Panc1 (cell line): ENCODE measurements at regions not wholly inside any gene's neighbourhood (a gene's known extent, or its start where the extent isn't known, plus 50 kb on each side); places are given as distances from the start of the nearest gene placed in this dataset.
A peak's percentile ranks its signal among the peaks of the same experiment; 100 is the strongest.

Source experiments
- ATAC-seq: fragments of 200-7000 bp; cut with Tn5 transposase; 2 replicates; pipeline ENCODE4 v1.9.1; 2020; ENCODE audit warnings: mild to moderate bottlenecking, moderate library complexity
- BruUV-seq: library from RNA; stranded (reverse); fragments of 400-500 nt; replicated peaks from 2 replicates; lab custom pipeline; 2021; lab: Mats Ljungman, UMichigan
- CTCF ChIA-PET: fragments of 300-600 bp; sonication (Branson Sonifier 250); formaldehyde crosslinking; loops from one replicate; lab custom pipeline; 2022; ENCODE audit warnings: antibody characterized with exemption; lab: Charles Lee
- POLR2A ChIA-PET: fragments of 300-600 bp; sonication (Branson Sonifier 250); formaldehyde crosslinking; loops from one replicate; lab custom pipeline; 2022; ENCODE audit warnings: antibody characterized with exemption; lab: Charles Lee
- DNase-seq: peaks from one replicate; pipeline ENCODE4 v3.0.0-alpha.2; 2010; ENCODE audit warnings: low read depth, low spot score
- H3K27ac ChIP-seq: 2 replicates; pipeline ENCODE4 v1.5.1; 2011; ENCODE audit warnings: mild to moderate bottlenecking, low read length, inconsistent platforms
- H3K27me3 ChIP-seq: fragments of 200-500 bp; sonication (Bioruptor generic); 2 replicates; pipeline ENCODE4 v1.6.0; 2014; ENCODE audit warnings: low read length, inconsistent platforms; ENCODE audit not compliant: control insufficient read depth, insufficient read depth
- H3K36me3 ChIP-seq: fragments of 200-500 bp; sonication (Bioruptor generic); 2 replicates; pipeline ENCODE4 v1.5.1; 2014; ENCODE audit warnings: inconsistent platforms, mild to moderate bottlenecking, low read length, moderate library complexity; ENCODE audit not compliant: control insufficient read depth, insufficient read depth
- H3K4me1 ChIP-seq: 2 replicates; pipeline ENCODE4 v1.5.1; 2011; ENCODE audit warnings: inconsistent platforms, mild to moderate bottlenecking, low read length, moderate library complexity; ENCODE audit not compliant: control insufficient read depth, insufficient read depth
- H3K4me3 ChIP-seq, 2 experiments: 2 replicates each; pipeline ENCODE4 v1.5.1; 2011 to 2012; ENCODE audit warnings: low read depth in 2 of 2, low read length in 2 of 2, mild to moderate bottlenecking in 2 of 2, inconsistent platforms in 1 of 2, moderate library complexity in 1 of 2
- H3K9me3 ChIP-seq: fragments of 200-500 bp; sonication (Bioruptor generic); 2 replicates; pipeline ENCODE4 v1.5.1; 2014; ENCODE audit warnings: low read depth, mild to moderate bottlenecking, inconsistent platforms, low read length, moderate library complexity; ENCODE audit not compliant: control insufficient read depth, insufficient read depth
- POLR2AphosphoS5 ChIP-seq: IDR thresholded peaks from 2 replicates; pipeline ENCODE4 v1.6.1; 2012; ENCODE audit warnings: mild to moderate bottlenecking, low read depth, low read length, moderate library complexity
- SIN3A ChIP-seq: IDR thresholded peaks from 2 replicates; pipeline ENCODE4 v1.6.1; 2012; ENCODE audit warnings: low read depth, mild to moderate bottlenecking, low read length, moderate library complexity, borderline replicate concordance; ENCODE audit not compliant: insufficient read depth
- TCF7L2 ChIP-seq: IDR thresholded peaks from 2 replicates; pipeline ENCODE4 v1.6.1; 2011; ENCODE audit warnings: mild to moderate bottlenecking, low read depth, low read length, inconsistent platforms
- in situ Hi-C: cut with HindIII; loops from 2 replicates; pipeline ENCODE4 v1.10.0; 2016; ENCODE audit warnings: low sequenced_read_pairs, low pct_unique_long_range_greater_than_20kb
- intact Hi-C: fragments of 100-400 bp; cut with micrococcal nuclease; formaldehyde crosslinking; loops from one replicate; pipeline ENCODE4 v1.10.0; 2022; ENCODE audit not compliant: unreplicated experiment
- TF ChIP-seq, protein P1 (sequence below): fragments of 450-650 bp; IDR thresholded peaks from 2 replicates; pipeline ENCODE4 v1.5.1; 2017; ENCODE audit warnings: mild to moderate bottlenecking
- TF ChIP-seq, protein P2 (sequence below), 2 experiments: IDR thresholded peaks; 2 replicates each; pipeline ENCODE4 v1.6.1; 2011 to 2012; ENCODE audit warnings: low read depth in 2 of 2, control low read depth in 1 of 2, low read length in 1 of 2, mild to moderate bottlenecking in 1 of 2, moderate library complexity in 1 of 2; ENCODE audit not compliant: insufficient read depth in 1 of 2

DNA sequence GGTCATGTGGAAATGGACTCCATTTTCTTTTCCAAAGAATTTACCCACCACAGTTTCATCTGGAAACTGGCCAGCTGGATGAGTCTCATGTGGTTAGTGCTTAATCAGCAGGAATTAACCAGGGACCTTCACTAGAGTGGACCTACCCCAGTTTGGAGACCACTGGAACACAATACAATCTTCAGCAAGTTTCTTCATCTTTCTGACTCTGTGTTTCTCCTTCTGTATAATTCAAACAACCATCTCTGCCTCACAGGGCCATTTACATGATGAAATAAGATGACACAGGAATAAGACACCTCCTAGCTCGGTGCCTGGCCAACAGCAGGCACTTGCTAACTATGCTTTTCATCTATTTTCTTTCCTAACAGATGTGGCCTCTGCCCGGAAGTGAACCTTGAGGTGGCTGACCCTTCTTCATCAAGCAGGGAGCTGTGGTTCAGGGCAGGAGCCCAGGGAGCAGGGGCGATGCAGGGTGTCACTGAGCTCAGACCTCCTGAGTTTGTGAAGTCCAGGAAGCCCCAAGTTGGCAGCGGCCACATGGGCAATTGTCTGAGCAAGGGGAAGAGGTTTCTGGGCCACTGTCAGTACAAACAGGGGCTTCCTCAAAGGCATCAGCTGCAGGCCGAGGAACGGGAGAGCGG lies 98.8 kb downstream of the SOD2 start:
- CTCF ChIA-PET: no interaction called here
- DNase-seq: peak; percentile 12
- Histone ChIP-seq H3K27ac (no peak overlapping the region), H3K4me1 (peaks cover 3% of the 10 kb centered on the region; the same call in 1 of the 2 replicates), H3K36me3 (no peaks in the 10 kb centered on the region), H3K27me3 (no peaks in the 10 kb centered on the region), H3K9me3 (no peaks in the 10 kb centered on the region), H3K4me3 (no peak overlapping the region)
- ATAC-seq: peak; percentile 29; the same call in 1 of the 2 replicates
- TF ChIP-seq SIN3A (no peak), POLR2AphosphoS5 (no peak), TCF7L2 (no peak)
- TF ChIP-seq, protein P1, sequence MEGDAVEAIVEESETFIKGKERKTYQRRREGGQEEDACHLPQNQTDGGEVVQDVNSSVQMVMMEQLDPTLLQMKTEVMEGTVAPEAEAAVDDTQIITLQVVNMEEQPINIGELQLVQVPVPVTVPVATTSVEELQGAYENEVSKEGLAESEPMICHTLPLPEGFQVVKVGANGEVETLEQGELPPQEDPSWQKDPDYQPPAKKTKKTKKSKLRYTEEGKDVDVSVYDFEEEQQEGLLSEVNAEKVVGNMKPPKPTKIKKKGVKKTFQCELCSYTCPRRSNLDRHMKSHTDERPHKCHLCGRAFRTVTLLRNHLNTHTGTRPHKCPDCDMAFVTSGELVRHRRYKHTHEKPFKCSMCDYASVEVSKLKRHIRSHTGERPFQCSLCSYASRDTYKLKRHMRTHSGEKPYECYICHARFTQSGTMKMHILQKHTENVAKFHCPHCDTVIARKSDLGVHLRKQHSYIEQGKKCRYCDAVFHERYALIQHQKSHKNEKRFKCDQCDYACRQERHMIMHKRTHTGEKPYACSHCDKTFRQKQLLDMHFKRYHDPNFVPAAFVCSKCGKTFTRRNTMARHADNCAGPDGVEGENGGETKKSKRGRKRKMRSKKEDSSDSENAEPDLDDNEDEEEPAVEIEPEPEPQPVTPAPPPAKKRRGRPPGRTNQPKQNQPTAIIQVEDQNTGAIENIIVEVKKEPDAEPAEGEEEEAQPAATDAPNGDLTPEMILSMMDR: no peak
- TF ChIP-seq, protein P2, sequence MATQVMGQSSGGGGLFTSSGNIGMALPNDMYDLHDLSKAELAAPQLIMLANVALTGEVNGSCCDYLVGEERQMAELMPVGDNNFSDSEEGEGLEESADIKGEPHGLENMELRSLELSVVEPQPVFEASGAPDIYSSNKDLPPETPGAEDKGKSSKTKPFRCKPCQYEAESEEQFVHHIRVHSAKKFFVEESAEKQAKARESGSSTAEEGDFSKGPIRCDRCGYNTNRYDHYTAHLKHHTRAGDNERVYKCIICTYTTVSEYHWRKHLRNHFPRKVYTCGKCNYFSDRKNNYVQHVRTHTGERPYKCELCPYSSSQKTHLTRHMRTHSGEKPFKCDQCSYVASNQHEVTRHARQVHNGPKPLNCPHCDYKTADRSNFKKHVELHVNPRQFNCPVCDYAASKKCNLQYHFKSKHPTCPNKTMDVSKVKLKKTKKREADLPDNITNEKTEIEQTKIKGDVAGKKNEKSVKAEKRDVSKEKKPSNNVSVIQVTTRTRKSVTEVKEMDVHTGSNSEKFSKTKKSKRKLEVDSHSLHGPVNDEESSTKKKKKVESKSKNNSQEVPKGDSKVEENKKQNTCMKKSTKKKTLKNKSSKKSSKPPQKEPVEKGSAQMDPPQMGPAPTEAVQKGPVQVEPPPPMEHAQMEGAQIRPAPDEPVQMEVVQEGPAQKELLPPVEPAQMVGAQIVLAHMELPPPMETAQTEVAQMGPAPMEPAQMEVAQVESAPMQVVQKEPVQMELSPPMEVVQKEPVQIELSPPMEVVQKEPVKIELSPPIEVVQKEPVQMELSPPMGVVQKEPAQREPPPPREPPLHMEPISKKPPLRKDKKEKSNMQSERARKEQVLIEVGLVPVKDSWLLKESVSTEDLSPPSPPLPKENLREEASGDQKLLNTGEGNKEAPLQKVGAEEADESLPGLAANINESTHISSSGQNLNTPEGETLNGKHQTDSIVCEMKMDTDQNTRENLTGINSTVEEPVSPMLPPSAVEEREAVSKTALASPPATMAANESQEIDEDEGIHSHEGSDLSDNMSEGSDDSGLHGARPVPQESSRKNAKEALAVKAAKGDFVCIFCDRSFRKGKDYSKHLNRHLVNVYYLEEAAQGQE (IDR thresholded peaks at IDR 0.05; ENCODE audit: insufficient read depth in 1 of 2, low read depth in 2 of 2, low read length in 1 of 2): no peak
- in situ Hi-C loops: no loop called here
- POLR2A ChIA-PET: no interaction called here
- intact Hi-C loops: no loop called here
- no TSS peak for BruUV-seq

DNA sequence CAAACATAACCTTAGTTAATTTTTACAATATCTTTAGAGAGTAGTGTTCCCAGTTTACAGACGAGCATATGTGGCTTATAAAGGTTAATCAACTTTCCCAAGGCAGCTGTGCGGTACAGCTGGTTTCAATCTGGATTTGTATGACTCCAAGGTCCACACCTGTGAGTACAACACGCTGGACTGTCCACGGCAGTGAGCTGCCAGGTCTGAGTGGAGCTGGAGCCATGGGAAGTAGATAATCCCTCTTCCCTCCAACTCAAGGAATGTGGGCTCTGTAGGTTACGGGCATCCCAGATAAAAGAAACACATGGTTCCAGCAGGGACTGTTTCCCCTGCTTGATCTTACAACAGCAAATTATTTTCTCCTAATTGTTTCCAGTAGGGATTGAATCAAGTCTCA lies 102.2 kb downstream of the SOD2 start:
- Histone ChIP-seq H3K27me3 (no peaks in the 10 kb centered on the region), H3K4me3 (no peak overlapping the region), H3K9me3 (no peaks in the 10 kb centered on the region), H3K27ac (no peak overlapping the region), H3K36me3 (no peaks in the 10 kb centered on the region), H3K4me1 (peaks cover 3% of the 10 kb centered on the region; the same call in 1 of the 2 replicates)
- DNase-seq (no peak), ATAC-seq (no peak)
- POLR2A ChIA-PET: no interaction called here
- TF ChIP-seq, protein P1: no peak
- TF ChIP-seq SIN3A (no peak), POLR2AphosphoS5 (no peak), TCF7L2 (no peak)
- TF ChIP-seq, protein P2 (IDR thresholded peaks at IDR 0.05; ENCODE audit: insufficient read depth in 1 of 2, low read depth in 2 of 2, low read length in 1 of 2): no peak
- intact Hi-C loops: no loop called here
- CTCF ChIA-PET: no interaction called here
- in situ Hi-C loops: no loop called here
- BruUV-seq: no TSS peak
